NCI-H526 (cell line): ENCODE measurements at regions not wholly inside any gene's neighbourhood (a gene's known extent, or its start where the extent isn't known, plus 50 kb on each side); places are given as distances from the start of the nearest gene placed in this dataset.
A peak's percentile ranks its signal among the peaks of the same experiment; 100 is the strongest.
"Not testable (repeated sequence)": the region's sequence is repeated elsewhere in the genome, so short reads cannot be mapped to it uniquely, and the experiment has no call there.

Experiments used
- DNase-seq, 2 experiments: peaks; one replicate each; lab custom pipeline; 2025; lab: John Stamatoyannopoulos, UW

GRCh38 chr14:106134886-106135285 lies 608.5 kb downstream of the TMEM121 start:
- no peak for DNase-seq

- no peak for DNase-seq
Observed at GRCh38 chr14:106141242-106142220, 615.1 kb downstream of the TMEM121 start.

GRCh38 chr14:106145731-106146130 lies 619.3 kb downstream of the TMEM121 start:
- DNase-seq: not testable (repeated sequence)

DNA sequence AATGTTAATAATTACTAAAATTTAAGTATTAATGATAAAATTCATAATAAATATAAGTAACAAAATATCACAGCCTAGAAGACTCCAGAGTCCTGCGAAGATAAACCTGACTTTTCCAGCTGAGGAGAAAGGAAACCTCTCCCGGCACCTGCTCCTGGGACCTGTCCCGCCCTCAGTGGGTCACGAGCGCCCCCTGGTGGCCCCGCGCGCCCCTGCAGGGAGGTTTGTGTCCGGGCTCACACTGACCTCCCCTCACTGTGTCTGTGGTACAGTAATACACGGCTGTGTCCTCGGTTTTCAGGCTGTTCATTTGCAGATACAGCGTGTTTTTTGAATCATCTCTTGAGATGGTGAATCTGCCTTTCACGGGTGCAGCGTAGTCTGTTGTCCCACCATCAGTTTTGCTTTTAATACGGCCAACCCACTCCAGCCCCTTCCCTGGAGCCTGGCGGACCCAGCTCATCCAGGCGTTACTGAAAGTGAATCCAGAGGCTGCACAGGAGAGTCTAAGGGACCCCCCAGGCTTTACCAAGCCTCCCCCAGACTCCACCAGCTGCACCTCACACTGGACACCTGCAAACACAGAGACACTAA lies 627.1 kb downstream of the TMEM121 start:
- DNase-seq: peak; percentile 53 to 81

- no peak for DNase-seq
Observed at GRCh38 chr14:106163316-106163715, 636.9 kb downstream of the TMEM121 start.

DNA sequence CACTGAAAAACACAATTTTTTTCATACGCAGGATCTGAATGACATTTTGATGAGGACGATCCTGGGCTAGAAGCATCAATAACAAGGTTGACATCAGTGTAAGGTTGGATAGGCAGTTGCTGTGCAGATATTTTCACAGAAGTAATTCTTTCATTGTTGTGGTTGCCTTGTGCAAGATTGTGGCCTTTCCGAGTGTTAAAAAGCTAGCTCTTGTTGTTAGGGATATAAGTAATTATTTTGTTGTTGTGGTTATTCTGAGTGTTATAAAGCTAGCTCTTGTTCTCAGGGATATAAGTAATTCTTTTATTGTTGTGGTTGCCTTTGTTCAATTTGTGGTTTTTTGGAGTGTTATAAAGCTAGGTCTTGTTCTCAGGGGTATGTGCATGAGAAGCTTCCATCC lies 637.4 kb downstream of the TMEM121 start:
- not testable (repeated sequence) for DNase-seq

- no peak for DNase-seq
Observed at GRCh38 chr14:106166232-106166631, 639.8 kb downstream of the TMEM121 start.

GRCh38 chr14:106166650-106167204 lies 640.3 kb downstream of the TMEM121 start:
- no peak for DNase-seq

- peak in 1 of 2 experiments; percentile 11 for DNase-seq
Observed at GRCh38 chr14:106170163-106170658, 643.8 kb downstream of the TMEM121 start.

- no peak for DNase-seq
Observed at GRCh38 chr14:106174206-106174605, 647.8 kb downstream of the TMEM121 start.

- DNase-seq: peak in 1 of 2 experiments; percentile 35
Observed at GRCh38 chr14:106177266-106178246, 651.2 kb downstream of the TMEM121 start.

DNA sequence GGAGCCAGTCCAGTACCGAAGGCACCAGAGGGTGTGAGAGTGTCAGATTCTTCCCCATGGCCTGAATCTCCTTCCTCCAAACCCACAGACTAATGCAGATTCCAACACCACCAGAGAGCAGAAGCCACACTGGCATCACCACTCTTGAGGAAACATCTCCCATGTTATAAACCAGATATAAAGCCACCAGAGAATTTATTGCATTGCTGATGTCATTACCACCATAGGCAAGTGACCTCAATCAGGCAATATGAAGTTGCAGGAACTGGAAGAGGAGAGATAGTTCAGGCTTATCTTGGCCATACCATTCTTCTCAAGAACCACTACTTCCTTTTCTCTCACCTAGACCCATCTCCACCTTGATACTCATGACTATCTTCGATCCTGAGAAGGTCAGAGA lies 653.4 kb downstream of the TMEM121 start:
- DNase-seq: no peak

DNA sequence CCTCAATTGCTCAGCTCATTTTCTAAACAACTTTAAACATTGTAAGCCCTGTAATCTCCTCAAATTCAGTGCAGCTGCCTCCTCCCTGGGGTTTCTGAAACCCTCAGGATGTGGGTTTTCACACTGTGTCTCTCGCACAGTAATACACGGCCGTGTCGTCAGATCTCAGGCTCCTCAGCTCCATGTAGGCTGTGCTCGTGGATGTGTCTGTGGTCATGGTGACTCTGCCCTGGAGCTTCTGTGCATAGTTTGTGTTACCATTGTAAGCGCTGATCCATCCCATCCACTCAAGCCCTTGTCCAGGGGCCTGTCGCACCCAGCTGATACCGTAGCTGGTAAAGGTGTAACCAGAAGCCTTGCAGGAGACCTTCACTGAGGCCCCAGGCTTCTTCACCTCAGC lies 658.4 kb downstream of the TMEM121 start:
- not testable (repeated sequence) for DNase-seq

GRCh38 chr14:106185174-106185836 lies 658.9 kb downstream of the TMEM121 start:
- not testable (repeated sequence) for DNase-seq

DNA sequence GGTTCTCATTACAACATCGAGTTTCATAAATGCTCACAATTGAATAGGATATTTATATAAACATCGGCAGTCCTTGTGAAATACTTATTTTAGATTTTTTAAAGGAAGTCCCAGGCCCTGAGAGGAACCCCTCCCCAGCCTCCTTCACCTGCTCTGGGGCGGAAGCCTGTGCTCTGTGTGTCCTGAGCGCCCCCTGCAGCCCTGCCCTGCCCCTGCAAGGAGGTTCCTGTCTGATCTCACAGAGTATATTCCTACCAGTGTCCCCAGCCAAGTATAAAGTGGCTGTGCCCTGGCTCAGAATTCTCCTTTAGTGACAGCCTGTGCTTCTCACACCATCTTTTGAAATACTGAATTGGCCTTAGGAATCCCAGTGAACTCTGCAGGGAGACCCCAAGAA lies 659.5 kb downstream of the TMEM121 start:
- DNase-seq: peak in 1 of 2 experiments; percentile 43

- DNase-seq: peak; percentile 76 to 85
Observed at GRCh38 chr14:106187216-106187615, 660.8 kb downstream of the TMEM121 start.

GRCh38 chr14:106192701-106193100 lies 666.3 kb downstream of the TMEM121 start:
- DNase-seq: not testable (repeated sequence)

GRCh38 chr14:106196459-106196858 lies 670.1 kb downstream of the TMEM121 start:
- peak; percentile 27 to 74 for DNase-seq

DNA sequence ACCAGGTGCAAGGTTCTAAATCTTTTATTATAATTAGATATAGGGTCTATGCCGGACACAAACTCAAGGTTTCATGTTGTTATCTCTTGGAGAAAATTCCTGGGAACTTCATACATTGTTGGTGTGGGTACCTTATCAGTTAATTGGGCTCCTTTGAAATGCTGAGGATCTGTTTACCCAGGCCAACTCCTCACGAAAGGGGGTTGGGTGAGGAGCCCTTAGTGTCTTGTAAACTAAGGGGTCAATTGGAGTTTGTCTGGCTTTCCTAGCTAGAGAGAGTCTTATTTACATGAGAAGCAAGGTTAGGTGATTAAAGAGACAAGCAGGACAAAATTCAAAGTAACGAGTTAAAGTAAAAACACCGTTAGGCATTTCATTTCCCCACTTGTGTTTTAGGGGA lies 670.9 kb downstream of the TMEM121 start:
- DNase-seq: not testable (repeated sequence)

DNA sequence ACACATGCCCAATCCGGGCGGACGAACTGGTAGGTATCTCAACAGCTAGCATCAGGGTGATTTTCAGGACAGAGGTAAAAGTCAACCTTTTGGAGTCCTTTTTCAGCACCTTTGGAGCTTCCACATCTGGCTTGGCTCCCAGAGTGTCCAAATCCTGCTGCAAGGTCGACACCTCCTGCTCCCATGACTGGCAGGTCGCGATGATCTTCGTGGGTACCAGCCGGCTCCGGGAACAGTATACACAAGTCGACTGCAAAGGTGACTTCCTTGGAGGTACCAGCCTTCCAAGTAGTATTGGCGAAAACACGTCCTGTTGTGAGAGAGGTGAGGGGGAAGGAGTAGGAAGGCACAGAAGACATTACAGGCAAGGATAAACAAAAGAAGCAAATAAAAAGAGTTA lies 672.7 kb downstream of the TMEM121 start:
- no peak for DNase-seq
